HUES6 (cell line): ENCODE measurements at regions not wholly inside any gene's neighbourhood (a gene's known extent, or its start where the extent isn't known, plus 50 kb on each side); places are given as distances from the start of the nearest gene placed in this dataset.

Experiments used
- H3K27ac ChIP-seq: 2 replicates; pipeline ENCODE4 v1.7.0; 2013; ENCODE audit warnings: low read depth, mild to moderate bottlenecking, low read length, inconsistent platforms
- H3K27me3 ChIP-seq: 2 replicates; pipeline ENCODE4 v1.6.1; 2013; ENCODE audit warnings: low read length; ENCODE audit not compliant: control insufficient read depth, insufficient read depth
- H3K36me3 ChIP-seq: 2 replicates; pipeline ENCODE4 v1.6.1; 2013; ENCODE audit warnings: low read length; ENCODE audit not compliant: control insufficient read depth, insufficient read depth
- H3K4me1 ChIP-seq: 2 replicates; pipeline ENCODE4 v1.6.1; 2013; ENCODE audit warnings: low read length; ENCODE audit not compliant: control insufficient read depth, insufficient read depth
- H3K4me3 ChIP-seq: 2 replicates; pipeline ENCODE4 v1.5.1; 2013; ENCODE audit warnings: low read depth, low read length
- H3K9ac ChIP-seq: one replicate; pipeline ENCODE4 v1.6.1; 2013; ENCODE audit warnings: mild to moderate bottlenecking, low read length
- H3K9me3 ChIP-seq: 2 replicates; pipeline ENCODE4 v1.6.1; 2013; ENCODE audit warnings: low read depth, low read length; ENCODE audit not compliant: control insufficient read depth, insufficient read depth

GRCh38 chr21:28737674-28738419, 254.8 kb downstream of the LTN1 start:
- Histone ChIP-seq H3K9me3 (no peaks in the 10 kb centered on the region), H3K4me3 (no peak overlapping the region), H3K4me1 (peaks cover 15% of the 10 kb centered on the region; the same call in 1 of the 2 replicates), H3K9ac (no peak overlapping the region), H3K27ac (no peak overlapping the region), H3K36me3 (no peaks in the 10 kb centered on the region), H3K27me3 (no peaks in the 10 kb centered on the region)

- Histone ChIP-seq H3K36me3 (no peaks in the 10 kb centered on the region), H3K9me3 (no peaks in the 10 kb centered on the region), H3K4me3 (no peak overlapping the region), H3K4me1 (peaks cover 13% of the 10 kb centered on the region; the same call in 1 of the 2 replicates), H3K9ac (no peak overlapping the region), H3K27me3 (no peaks in the 10 kb centered on the region), H3K27ac (no peak overlapping the region)
Observed at GRCh38 chr21:28734522-28735175, 258.0 kb downstream of the LTN1 start.

GRCh38 chr21:28731700-28732321, 260.9 kb downstream of the LTN1 start:
- H3K27me3 ChIP-seq, result no peaks in the 10 kb centered on the region
- no peak overlapping the region for H3K4me3 ChIP-seq
- H3K27ac ChIP-seq, result no peak overlapping the region
- no peaks in the 10 kb centered on the region for H3K9me3 ChIP-seq
- no peaks in the 10 kb centered on the region for H3K4me1 ChIP-seq
- no peak overlapping the region for H3K9ac ChIP-seq
- H3K36me3 ChIP-seq, result no peaks in the 10 kb centered on the region

GRCh38 chr21:28729887-28730286, 262.8 kb downstream of the LTN1 start:
- Histone ChIP-seq H3K4me1 (no peaks in the 10 kb centered on the region), H3K27ac (no peak overlapping the region), H3K36me3 (no peaks in the 10 kb centered on the region), H3K9ac (no peak overlapping the region), H3K27me3 (no peaks in the 10 kb centered on the region), H3K4me3 (no peak overlapping the region), H3K9me3 (no peaks in the 10 kb centered on the region)

GRCh38 chr21:28727809-28728208, 264.9 kb downstream of the LTN1 start:
- H3K4me1 ChIP-seq, result no peaks in the 10 kb centered on the region
- no peak overlapping the region for H3K27ac ChIP-seq
- H3K27me3 ChIP-seq, result no peaks in the 10 kb centered on the region
- no peaks in the 10 kb centered on the region for H3K9me3 ChIP-seq
- H3K36me3 ChIP-seq, result no peaks in the 10 kb centered on the region
- H3K9ac ChIP-seq, result no peak overlapping the region
- no peak overlapping the region for H3K4me3 ChIP-seq

GRCh38 chr21:28725396-28725795, 267.3 kb downstream of the LTN1 start:
- Histone ChIP-seq H3K9me3 (no peaks in the 10 kb centered on the region), H3K9ac (no peak overlapping the region), H3K4me3 (no peak overlapping the region), H3K27ac (no peak overlapping the region), H3K27me3 (no peaks in the 10 kb centered on the region), H3K4me1 (no peaks in the 10 kb centered on the region), H3K36me3 (no peaks in the 10 kb centered on the region)

- Histone ChIP-seq H3K27me3 (no peaks in the 10 kb centered on the region), H3K27ac (no peak overlapping the region), H3K36me3 (no peaks in the 10 kb centered on the region), H3K4me1 (no peaks in the 10 kb centered on the region), H3K9ac (no peak overlapping the region), H3K4me3 (no peak overlapping the region), H3K9me3 (no peaks in the 10 kb centered on the region)
Observed at GRCh38 chr21:28723646-28724045, 269.0 kb downstream of the LTN1 start.

GRCh38 chr21:28719723-28720122, 273.0 kb downstream of the LTN1 start:
- H3K4me1 ChIP-seq, result no peaks in the 10 kb centered on the region
- H3K9me3 ChIP-seq, result no peaks in the 10 kb centered on the region
- no peak overlapping the region for H3K4me3 ChIP-seq
- no peak overlapping the region for H3K9ac ChIP-seq
- H3K36me3 ChIP-seq, result no peaks in the 10 kb centered on the region
- no peak overlapping the region for H3K27ac ChIP-seq
- no peaks in the 10 kb centered on the region for H3K27me3 ChIP-seq

- H3K27ac ChIP-seq, result no peak overlapping the region
- no peaks in the 10 kb centered on the region for H3K36me3 ChIP-seq
- H3K9me3 ChIP-seq, result no peaks in the 10 kb centered on the region
- no peaks in the 10 kb centered on the region for H3K4me1 ChIP-seq
- H3K9ac ChIP-seq, result no peak overlapping the region
- H3K27me3 ChIP-seq, result no peaks in the 10 kb centered on the region
- no peak overlapping the region for H3K4me3 ChIP-seq
Observed at GRCh38 chr21:28714777-28715464, 277.8 kb downstream of the LTN1 start.

GRCh38 chr21:28712411-28712810, 280.3 kb downstream of the LTN1 start:
- H3K36me3 ChIP-seq, result no peaks in the 10 kb centered on the region
- no peaks in the 10 kb centered on the region for H3K4me1 ChIP-seq
- H3K4me3 ChIP-seq, result no peak overlapping the region
- no peak overlapping the region for H3K9ac ChIP-seq
- H3K27ac ChIP-seq, result no peak overlapping the region
- H3K27me3 ChIP-seq, result no peaks in the 10 kb centered on the region
- H3K9me3 ChIP-seq, result no peaks in the 10 kb centered on the region

- Histone ChIP-seq H3K9ac (no peak overlapping the region), H3K36me3 (no peaks in the 10 kb centered on the region), H3K27me3 (no peaks in the 10 kb centered on the region), H3K4me3 (no peak overlapping the region), H3K27ac (no peak overlapping the region), H3K9me3 (peaks cover 6% of the 10 kb centered on the region; the same call in 1 of the 2 replicates), H3K4me1 (no peaks in the 10 kb centered on the region)
Observed at GRCh38 chr21:28705616-28706015, 287.1 kb downstream of the LTN1 start.
